ENCODE measurements at regions not wholly inside any gene's neighbourhood (a gene's known extent, or its start where the extent isn't known, plus 50 kb on each side); places are given as distances from the start of the nearest gene placed in this dataset. TPM values are rescaled to one million over a fixed set of nuclear protein-coding genes. Genes with fewer than 3 reads are reported as not detected.
"Not testable (repeated sequence)": the region's sequence is repeated elsewhere in the genome, so short reads cannot be mapped to it uniquely, and the experiment has no call there.

DNA sequence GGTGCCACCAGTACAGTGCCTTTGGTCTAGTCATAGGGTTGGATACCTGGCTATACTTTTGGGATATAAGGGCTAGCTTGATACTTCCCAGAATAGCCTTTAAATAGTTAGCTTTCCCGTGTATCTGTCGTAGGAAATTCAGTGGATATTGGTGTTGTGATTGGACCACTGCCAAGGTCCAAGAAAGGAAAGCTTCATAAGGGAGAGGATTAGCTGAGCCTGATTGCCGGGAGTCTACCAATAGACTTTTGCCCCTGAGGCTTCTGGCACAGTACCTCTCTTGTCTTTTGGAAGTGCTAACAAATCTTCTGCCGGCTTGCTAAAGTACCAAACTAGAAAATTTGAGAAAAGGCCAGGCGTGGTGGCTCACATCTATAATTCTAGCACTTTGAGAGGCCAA lies 61.1 kb upstream of the XIST start:
- TF ChIP-seq, protein P1, sequence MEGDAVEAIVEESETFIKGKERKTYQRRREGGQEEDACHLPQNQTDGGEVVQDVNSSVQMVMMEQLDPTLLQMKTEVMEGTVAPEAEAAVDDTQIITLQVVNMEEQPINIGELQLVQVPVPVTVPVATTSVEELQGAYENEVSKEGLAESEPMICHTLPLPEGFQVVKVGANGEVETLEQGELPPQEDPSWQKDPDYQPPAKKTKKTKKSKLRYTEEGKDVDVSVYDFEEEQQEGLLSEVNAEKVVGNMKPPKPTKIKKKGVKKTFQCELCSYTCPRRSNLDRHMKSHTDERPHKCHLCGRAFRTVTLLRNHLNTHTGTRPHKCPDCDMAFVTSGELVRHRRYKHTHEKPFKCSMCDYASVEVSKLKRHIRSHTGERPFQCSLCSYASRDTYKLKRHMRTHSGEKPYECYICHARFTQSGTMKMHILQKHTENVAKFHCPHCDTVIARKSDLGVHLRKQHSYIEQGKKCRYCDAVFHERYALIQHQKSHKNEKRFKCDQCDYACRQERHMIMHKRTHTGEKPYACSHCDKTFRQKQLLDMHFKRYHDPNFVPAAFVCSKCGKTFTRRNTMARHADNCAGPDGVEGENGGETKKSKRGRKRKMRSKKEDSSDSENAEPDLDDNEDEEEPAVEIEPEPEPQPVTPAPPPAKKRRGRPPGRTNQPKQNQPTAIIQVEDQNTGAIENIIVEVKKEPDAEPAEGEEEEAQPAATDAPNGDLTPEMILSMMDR (IDR thresholded peaks at IDR 0.05; ENCODE audit: unreplicated experiment) = no peak
- H3K4me1 Mint-ChIP-seq = peaks cover 44% of the 10 kb centered on the region
- DNase-seq (ENCODE audit: low spot score in 2 of 2, unreplicated experiment in 2 of 2) = no peak
- H3K27me3 Mint-ChIP-seq (ENCODE audit: low read depth) = no peaks in the 10 kb centered on the region
- H3K36me3 Mint-ChIP-seq = no peaks in the 10 kb centered on the region
- H3K27ac Mint-ChIP-seq = peak overlapping the region; percentile 59
- H3K9me3 Mint-ChIP-seq = no peaks in the 10 kb centered on the region
- H3K4me3 Mint-ChIP-seq = no peak overlapping the region

DNA sequence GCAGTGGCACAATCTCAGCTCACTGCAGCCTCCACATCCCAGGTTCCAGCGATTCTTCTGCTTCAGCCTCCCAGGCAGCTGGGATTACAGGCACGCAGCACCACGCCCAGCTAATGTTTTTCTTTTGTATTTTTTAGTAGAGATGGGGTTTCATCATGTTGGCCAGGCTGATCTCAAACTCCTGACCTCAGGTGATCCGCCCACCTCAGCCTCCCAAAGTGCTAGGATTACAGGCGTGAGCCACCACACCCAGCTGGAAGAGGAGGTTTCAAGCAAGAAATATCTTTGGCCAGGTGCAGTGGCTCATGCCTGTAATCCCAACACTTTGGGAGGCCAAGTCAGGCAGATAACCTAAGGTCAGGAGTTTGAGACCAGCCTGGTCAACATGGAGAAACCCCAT lies 59.4 kb upstream of the XIST start:
- not testable (repeated sequence) for H3K9me3 Mint-ChIP-seq; H3K27me3 Mint-ChIP-seq (ENCODE audit: low read depth); H3K4me3 Mint-ChIP-seq; DNase-seq (ENCODE audit: low spot score in 2 of 2, unreplicated experiment in 2 of 2); H3K27ac Mint-ChIP-seq; H3K36me3 Mint-ChIP-seq
- peaks cover 29% of the 10 kb centered on the region for H3K4me1 Mint-ChIP-seq

DNA sequence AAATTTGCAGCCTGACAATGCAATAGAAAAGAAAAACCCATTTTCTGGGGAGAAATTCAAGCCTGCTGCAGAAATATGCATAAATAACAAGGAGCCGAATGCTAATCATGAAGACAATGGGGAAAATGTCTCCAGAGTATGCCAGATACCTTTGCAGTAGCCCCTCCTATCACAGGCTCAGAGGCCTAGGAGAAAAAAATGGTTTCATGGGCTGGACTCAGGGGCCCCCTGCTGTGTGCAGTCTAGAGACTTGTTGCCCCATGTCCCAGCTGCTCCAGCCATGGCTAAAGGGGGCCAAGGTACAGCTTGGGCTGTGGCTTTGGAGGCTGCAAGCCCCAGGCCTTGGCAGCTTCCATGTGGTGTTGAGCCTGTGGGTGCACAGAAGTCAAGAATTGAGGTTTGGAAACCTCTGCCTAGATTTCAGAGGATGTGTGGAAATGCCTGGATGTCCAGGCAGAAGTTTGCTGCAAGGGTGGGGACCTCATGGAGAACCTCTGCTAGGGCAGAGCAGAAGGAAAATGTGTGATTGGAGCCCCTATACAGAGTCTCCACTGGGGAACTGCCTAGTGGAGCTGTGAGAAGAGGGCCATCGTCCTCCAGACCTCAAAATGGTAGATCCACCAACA lies 53.3 kb upstream of the XIST start:
- not testable (repeated sequence) for H3K27ac Mint-ChIP-seq; DNase-seq (ENCODE audit: low spot score in 2 of 2, unreplicated experiment in 2 of 2); H3K4me1 Mint-ChIP-seq

DNA sequence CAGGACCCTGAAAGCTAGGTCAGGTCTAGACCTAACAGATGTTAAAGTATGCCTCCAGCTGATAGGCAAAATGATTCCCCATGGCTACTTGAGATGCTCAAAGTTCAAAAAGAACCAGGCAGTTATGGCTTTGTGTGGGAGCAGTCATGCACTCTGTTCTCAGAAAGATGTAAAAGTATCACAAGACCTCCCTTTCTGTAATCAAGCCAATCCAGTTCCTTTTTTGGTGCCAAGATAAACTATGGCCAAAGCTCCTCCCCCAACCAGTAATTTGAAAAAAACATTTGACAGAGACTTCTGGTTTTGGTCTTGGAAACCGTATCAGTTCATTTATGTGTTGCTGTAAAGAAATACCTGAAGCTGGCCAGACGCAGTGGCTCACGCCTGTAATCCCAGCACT lies 51.4 kb upstream of the XIST start:
- Mint-ChIP-seq H3K4me1 (no peaks in the 10 kb centered on the region), H3K27ac (no peak overlapping the region), H3K4me3 (no peak overlapping the region), H3K36me3 (peaks cover 6% of the 10 kb centered on the region), H3K9me3 (peaks cover 31% of the 10 kb centered on the region), H3K27me3 (ENCODE audit: low read depth) (no peaks in the 10 kb centered on the region)
- DNase-seq (ENCODE audit: low spot score in 2 of 2, unreplicated experiment in 2 of 2) = no peak
- TF ChIP-seq, protein P1 (IDR thresholded peaks at IDR 0.05; ENCODE audit: unreplicated experiment) = no peak

More for the DNA sequence above, 53.3 kb upstream of the XIST start:
- peaks cover 31% of the 10 kb centered on the region for H3K9me3 Mint-ChIP-seq
- H3K4me3 Mint-ChIP-seq; H3K27me3 Mint-ChIP-seq (ENCODE audit: low read depth); H3K36me3 Mint-ChIP-seq: not testable (repeated sequence)

Small RNA genes in the stretch of these regions (microRNA-seq; reads per million reads assigned to microRNA genes)
- not detected for gene MIR374B
- not detected for gene MIR374C
- 1,380 reads per million, percentile 83 among the genes with 10 or more reads in this experiment for gene MIR421
